HepG2 (cell line): ENCODE measurements at regions not wholly inside any gene's neighbourhood (a gene's known extent, or its start where the extent isn't known, plus 50 kb on each side); places are given as distances from the start of the nearest gene placed in this dataset.

Experiments
- ATF4 ChIP-seq, 2 experiments: fragments of 450-650 bp in 1 of 2; sonication (generic) in 1 of 2; formaldehyde crosslinking; IDR thresholded peaks; 2 replicates each; pipeline versions ENCODE4 v1.5.0 to v1.8.0; 2020 to 2022; ENCODE audit warnings: mild to moderate bottlenecking in 1 of 2, missing genetic modification reagents in 1 of 2
- CREM ChIP-seq, 2 experiments: sonication (generic) in 1 of 2; formaldehyde crosslinking in 1 of 2; IDR thresholded peaks; 2 replicates each; pipeline versions ENCODE4 v1.4.0 to v1.6.1; 2016 to 2020; ENCODE audit warnings: antibody characterized with exemption in 1 of 2, mild to moderate bottlenecking in 1 of 2, missing genetic modification reagents in 1 of 2
- ESRRA ChIP-seq: sonication (generic); formaldehyde crosslinking; IDR thresholded peaks from 2 replicates; pipeline ENCODE4 v1.5.1; 2020; ENCODE audit warnings: mild to moderate bottlenecking, low read depth, missing genetic modification reagents
- EZH2 ChIP-seq: conservative IDR thresholded peaks from 2 replicates; pipeline ENCODE4 v1.6.1; 2012; ENCODE audit warnings: mild to moderate bottlenecking, low read depth, low read length, moderate library complexity
- HCFC1 ChIP-seq: fragments of 150-350 bp; IDR thresholded peaks from 2 replicates; pipeline ENCODE4 v1.6.1; 2014; ENCODE audit warnings: low read depth, low read length
- HDAC6 ChIP-seq: fragments of 200-600 bp; sonication (generic); IDR thresholded peaks from 2 replicates; pipeline ENCODE4 v1.7.0; 2017; ENCODE audit warnings: mild to moderate bottlenecking, antibody characterized with exemption, low read length, low read depth
- MEF2D ChIP-seq: sonication (generic); formaldehyde crosslinking; IDR thresholded peaks from 2 replicates; pipeline ENCODE4 v1.5.1; 2020; ENCODE audit warnings: mild to moderate bottlenecking, missing genetic modification reagents
- NFE2L2 ChIP-seq: fragments of 150-350 bp; IDR thresholded peaks from 2 replicates; pipeline ENCODE4 v1.6.1; 2014; ENCODE audit warnings: low read length
- NFIC ChIP-seq: IDR thresholded peaks from 2 replicates; pipeline ENCODE4 v1.6.1; 2012; ENCODE audit warnings: mild to moderate bottlenecking, low read length, inconsistent platforms
- RBM39 ChIP-seq: fragments of 200-400 bp; formaldehyde crosslinking; IDR thresholded peaks from one replicate; pipeline ENCODE4 v1.6.1; 2018; ENCODE audit warnings: antibody characterized with exemption, mild to moderate bottlenecking, low read depth, low read length; ENCODE audit not compliant: poor library complexity, severe bottlenecking
- SRF ChIP-seq: IDR thresholded peaks from 2 replicates; pipeline ENCODE4 v1.6.1; 2011; ENCODE audit warnings: mild to moderate bottlenecking, low read depth, low read length, moderate library complexity
- ZFP36L1 ChIP-seq: sonication (generic); formaldehyde crosslinking; IDR thresholded peaks from 2 replicates; pipeline ENCODE4 v1.8.0; 2022; ENCODE audit warnings: mild to moderate bottlenecking, missing genetic modification reagents, moderate library complexity
- TF ChIP-seq, protein P1 (sequence below): sonication (generic); formaldehyde crosslinking; IDR thresholded peaks from 2 replicates; pipeline ENCODE4 v1.5.0; 2020; ENCODE audit warnings: mild to moderate bottlenecking, missing genetic modification reagents, moderate library complexity

GRCh38 chr9:26682041-26682440 lies 210.6 kb downstream of the CAAP1 start:
- TF ChIP-seq ZFP36L1 (CRISPR knock-in tag) (no peak), RBM39 (no peak), HCFC1 (no peak), ATF4 (CRISPR knock-in tag; IDR thresholded peaks at IDR 0.05) (no peak), NFE2L2 (no peak), ESRRA (CRISPR knock-in tag) (no peak), CREM (IDR thresholded peaks at IDR 0.05) (no peak), CREM (CRISPR knock-in tag; IDR thresholded peaks at IDR 0.05) (no peak), NFIC (no peak), MEF2D (CRISPR knock-in tag) (no peak), EZH2 (no peak), HDAC6 (no peak), SRF (no peak)
- TF ChIP-seq, protein P1, sequence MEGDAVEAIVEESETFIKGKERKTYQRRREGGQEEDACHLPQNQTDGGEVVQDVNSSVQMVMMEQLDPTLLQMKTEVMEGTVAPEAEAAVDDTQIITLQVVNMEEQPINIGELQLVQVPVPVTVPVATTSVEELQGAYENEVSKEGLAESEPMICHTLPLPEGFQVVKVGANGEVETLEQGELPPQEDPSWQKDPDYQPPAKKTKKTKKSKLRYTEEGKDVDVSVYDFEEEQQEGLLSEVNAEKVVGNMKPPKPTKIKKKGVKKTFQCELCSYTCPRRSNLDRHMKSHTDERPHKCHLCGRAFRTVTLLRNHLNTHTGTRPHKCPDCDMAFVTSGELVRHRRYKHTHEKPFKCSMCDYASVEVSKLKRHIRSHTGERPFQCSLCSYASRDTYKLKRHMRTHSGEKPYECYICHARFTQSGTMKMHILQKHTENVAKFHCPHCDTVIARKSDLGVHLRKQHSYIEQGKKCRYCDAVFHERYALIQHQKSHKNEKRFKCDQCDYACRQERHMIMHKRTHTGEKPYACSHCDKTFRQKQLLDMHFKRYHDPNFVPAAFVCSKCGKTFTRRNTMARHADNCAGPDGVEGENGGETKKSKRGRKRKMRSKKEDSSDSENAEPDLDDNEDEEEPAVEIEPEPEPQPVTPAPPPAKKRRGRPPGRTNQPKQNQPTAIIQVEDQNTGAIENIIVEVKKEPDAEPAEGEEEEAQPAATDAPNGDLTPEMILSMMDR (CRISPR knock-in tag) = no peak
